ENCODE measurements at regions not wholly inside any gene's neighbourhood (a gene's known extent, or its start where the extent isn't known, plus 50 kb on each side); places are given as distances from the start of the nearest gene placed in this dataset.

- DNase-seq (ENCODE audit: low read depth in 2 of 2) = no peak
Observed at GRCh38 chr15:98418122-98418521, 230.2 kb upstream of the IGF1R start.

DNA sequence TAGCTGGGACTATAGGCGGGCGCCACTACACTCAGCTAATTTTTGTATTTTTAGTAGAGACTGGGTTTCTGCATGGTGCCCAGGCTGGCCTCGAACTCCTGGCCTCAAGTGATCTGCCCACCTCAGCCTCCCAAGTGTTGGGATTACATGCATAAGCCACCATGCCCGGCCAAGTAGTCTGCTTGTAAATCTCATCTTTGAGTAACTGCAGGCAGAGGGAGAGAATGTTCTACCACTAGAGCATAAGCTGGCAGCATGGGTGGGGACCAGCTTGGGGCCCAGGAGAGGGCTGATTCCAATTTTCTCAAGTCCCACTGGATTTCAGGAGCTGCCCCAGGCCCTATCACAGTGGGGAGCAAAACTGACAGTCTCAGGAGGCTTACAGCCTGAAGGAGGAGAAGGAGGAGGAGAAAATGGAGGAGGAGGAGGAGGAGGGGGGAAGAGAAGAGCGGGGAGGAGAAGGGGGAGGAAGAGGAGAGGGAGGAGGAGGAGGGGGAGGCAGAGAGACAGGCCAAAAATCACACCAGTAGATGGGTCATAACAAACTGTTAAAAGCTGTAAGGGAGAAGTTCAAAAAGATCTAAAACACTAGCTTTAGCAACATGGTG is 229.1 kb upstream of the IGF1R start:
- no peak for DNase-seq (ENCODE audit: low read depth in 2 of 2)

- no peak for DNase-seq (ENCODE audit: low read depth in 2 of 2)
Observed at GRCh38 chr15:98420837-98421236, 227.5 kb upstream of the IGF1R start.

DNA sequence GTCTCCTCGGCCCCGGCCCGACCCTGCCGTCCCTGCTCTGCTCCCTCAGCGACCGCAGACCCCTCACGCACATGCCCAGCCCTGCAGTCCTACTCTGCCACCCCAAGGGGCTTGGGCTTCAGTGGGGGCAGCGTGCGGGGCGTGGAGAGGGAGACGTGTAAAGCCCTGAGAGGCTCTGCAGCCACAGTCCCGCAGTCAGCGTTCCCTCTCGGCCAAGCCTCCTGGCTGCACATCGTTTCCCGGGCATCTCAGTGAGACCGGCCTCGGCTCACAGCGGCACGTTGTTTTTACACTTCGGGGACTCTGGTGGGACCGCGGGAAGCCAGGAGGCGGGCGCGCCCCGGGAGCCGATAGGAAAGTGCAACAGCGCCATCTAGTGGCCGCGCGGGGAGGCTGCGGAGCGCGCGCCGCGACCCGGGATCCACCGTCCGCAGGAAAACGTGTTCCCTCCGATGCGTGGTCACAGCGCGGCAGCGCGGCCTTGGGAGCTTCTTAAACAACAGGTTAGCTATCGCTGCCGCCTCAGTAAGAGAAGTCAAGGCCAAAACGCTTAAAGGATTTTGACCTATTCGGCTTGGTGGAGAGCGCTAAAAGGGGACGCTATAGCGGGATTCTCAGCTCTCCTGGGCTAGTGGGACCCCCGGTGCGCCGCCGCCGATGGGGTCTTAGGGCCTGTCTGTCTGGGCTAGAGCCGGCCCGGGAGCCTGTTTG is 226.8 kb upstream of the IGF1R start:
- DNase-seq (ENCODE audit: low read depth in 2 of 2) = peak; percentile 48 to 55

- no peak for DNase-seq (ENCODE audit: low read depth in 2 of 2)
Observed at GRCh38 chr15:98422130-98422478, 226.2 kb upstream of the IGF1R start.

DNA sequence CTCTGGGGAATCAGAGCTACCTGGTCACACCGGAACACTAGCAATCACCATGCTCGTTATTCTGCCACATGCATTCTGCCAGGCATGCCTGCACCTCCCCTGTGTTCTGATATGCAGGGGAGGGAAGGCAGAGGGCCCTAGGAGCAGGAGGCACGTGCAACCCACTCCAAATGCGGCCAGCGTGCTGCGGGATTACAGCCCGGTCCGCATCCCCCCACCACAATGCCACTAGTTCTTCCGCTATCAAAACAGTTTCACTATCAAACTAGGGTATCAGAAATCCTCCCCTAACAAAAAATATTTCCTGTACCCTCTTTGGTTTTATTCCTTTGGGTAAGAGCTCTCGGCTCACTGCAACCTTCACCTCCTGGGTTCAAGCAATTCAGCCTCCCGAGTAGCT is 223.2 kb upstream of the IGF1R start:
- DNase-seq (ENCODE audit: low read depth in 2 of 2) = no peak

DNA sequence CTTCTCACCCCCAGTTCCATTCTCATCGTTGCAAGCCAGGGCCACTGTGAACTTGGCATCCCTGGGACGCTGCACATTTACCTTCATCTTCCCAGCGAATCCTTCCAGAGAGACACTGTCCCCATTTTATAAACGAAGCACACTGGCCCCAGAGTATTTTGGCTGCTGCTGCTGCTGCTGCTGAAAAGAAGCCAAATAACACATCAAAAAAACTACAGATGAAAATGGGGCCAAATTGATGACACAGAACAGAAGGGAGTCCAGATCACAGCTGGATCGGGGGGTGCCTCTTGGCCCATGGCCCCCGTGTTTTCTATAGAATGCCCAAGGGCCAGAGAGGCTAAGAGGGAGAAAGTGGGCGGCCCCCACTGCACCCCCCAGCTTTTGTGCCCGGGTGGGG is 221.0 kb upstream of the IGF1R start:
- DNase-seq (ENCODE audit: low read depth in 2 of 2) = no peak

DNA sequence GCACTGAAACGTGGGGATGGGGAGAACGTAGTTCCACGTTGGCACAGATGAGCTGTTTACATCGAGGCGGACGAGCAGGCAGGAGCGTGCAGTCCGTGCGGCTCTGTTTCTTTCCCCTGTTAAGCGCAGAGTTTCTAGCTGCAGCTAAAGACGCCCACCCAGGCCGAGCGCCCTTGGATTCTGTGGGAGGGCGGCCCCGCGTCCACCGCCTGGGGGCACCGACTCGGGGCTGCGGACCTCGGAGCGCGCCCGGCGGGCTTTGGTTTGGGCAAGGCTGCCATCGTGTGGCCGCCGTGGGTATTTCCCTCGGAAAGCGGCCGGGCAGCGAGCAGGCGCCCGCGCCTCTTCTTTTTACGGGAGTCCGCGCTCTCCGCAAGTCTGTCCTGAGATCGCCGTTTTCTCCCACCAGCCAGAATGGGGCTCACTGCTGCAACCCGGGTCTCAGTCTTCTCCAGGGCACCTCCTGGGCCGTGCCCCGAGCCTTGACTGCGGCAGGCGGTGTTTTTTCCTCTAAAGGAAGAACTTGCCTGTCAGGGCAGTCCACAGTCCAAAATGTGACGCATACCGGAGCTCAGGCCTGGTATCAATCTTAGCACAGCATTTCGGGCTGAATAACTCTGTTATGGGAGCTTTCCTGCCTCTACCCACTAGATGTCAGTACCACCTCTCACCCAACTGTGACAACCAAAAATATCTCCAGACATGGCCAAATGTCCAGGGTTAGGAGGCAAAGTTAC is 219.9 kb upstream of the IGF1R start:
- peak; percentile 49 to 61 for DNase-seq (ENCODE audit: low read depth in 2 of 2)

GRCh38 chr15:98431171-98431570 is 217.2 kb upstream of the IGF1R start:
- no peak for DNase-seq (ENCODE audit: low read depth in 2 of 2)

- no peak for DNase-seq (ENCODE audit: low read depth in 2 of 2)
Observed at GRCh38 chr15:98433346-98433745, 215.0 kb upstream of the IGF1R start.

- DNase-seq (ENCODE audit: low read depth in 2 of 2) = no peak
Observed at GRCh38 chr15:98433856-98434255, 214.5 kb upstream of the IGF1R start.

DNA sequence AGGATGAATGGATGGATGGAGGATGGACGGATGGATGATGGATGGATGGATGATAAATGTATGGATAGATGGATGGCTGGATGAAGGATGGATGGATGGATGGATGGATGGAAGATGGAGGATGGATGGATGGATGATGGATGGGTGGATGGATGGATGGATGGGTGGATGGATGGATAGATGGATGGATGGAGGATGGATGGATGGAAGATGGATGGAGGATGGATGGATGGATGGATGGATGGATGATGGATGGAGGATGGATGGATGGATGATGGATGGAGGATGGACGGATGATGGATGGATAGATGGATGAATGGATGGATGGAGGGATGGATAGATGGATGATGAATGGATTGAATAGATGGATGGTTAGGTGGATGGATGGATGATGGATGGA is 210.6 kb upstream of the IGF1R start:
- DNase-seq (ENCODE audit: low read depth in 2 of 2) = no peak

- DNase-seq (ENCODE audit: low read depth in 2 of 2) = no peak
Observed at GRCh38 chr15:98438326-98438725, 210.0 kb upstream of the IGF1R start.

DNA sequence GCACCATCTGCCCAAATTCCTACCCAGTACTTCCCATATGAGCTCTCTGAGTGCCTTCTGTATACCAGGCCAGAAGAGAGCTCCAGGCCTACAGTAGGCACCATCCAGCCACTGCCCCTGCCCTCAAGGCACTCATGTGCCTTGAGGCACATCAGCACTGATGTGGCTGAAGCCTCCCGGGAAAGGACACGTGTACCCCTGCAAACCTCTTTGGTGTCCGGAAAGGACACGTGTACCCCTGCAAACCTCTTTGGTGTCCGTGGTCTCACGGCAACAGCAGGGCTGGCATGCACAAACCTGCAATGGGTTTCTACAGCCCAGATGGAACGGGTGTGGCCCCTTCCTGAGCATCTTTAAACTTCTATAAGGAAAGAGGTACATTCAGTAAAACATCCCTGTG is 209.4 kb upstream of the IGF1R start:
- DNase-seq (ENCODE audit: low read depth in 2 of 2) = no peak

DNA sequence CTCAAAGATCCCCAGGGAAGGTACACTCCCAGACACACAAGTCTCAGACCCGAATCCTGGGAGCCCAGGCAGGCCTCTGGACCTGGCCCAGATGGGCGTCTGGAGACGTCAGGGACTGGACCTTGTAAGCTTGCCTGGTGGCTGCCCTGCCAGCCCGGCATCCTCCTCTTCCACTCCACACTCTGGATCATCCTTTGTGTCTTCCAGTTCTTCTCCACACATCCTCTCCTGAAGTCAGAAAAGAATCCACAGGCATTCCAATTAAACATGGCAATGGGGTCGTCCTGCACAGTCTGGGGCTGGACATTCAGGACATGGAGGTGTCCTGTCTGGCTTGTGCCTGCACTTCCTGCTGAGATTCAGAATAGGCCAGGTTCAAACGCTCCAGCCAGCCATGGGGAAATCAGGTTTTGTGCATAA is 208.8 kb upstream of the IGF1R start:
- no peak for DNase-seq (ENCODE audit: low read depth in 2 of 2)

GRCh38 chr15:98440917-98441316 is 207.4 kb upstream of the IGF1R start:
- DNase-seq (ENCODE audit: low read depth in 2 of 2) = no peak

- no peak for DNase-seq (ENCODE audit: low read depth in 2 of 2)
Observed at GRCh38 chr15:98441599-98441998, 206.7 kb upstream of the IGF1R start.

- DNase-seq (ENCODE audit: low read depth in 2 of 2) = peak; percentile 14 to 40
Observed at GRCh38 chr15:98442379-98442833, 205.9 kb upstream of the IGF1R start.

DNA sequence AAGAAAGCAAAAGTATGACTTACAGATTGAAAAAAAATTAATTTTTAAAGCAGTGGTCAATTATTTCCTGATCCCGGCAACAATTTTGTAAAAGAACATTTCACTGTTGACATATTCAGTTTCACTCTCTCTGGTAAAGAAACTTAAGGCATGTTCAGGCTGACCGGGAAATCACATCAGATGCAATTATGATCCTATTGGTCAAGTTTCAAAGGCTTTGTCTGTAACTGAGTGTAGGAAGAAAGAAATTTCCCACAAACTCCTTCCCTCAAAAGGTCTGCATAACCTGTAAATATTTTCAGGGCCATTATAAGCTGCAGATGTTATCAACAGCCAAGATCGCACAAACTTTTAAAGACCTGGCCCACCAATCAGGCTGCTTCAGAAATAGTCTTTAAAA is 205.4 kb upstream of the IGF1R start:
- no peak for DNase-seq (ENCODE audit: low read depth in 2 of 2)

DNA sequence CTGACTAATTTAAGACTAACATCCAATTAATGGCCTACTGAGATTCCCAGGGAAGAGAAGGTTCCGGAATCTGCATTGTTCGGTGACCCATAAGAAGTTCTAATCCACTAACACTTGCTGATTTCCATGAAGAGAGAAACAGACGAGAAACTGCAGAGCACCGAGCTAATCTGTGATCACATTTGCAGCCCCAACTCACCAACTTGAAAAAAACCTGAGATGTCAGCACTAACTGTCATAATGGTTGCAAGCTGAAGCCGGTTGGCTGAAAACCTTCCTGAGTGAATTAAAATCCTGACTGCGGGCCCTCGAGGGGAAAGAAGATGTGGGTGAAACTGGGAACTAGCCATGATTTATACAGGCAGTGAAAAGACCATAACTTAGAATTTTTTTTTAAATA is 204.8 kb upstream of the IGF1R start:
- no peak for DNase-seq (ENCODE audit: low read depth in 2 of 2)

DNA sequence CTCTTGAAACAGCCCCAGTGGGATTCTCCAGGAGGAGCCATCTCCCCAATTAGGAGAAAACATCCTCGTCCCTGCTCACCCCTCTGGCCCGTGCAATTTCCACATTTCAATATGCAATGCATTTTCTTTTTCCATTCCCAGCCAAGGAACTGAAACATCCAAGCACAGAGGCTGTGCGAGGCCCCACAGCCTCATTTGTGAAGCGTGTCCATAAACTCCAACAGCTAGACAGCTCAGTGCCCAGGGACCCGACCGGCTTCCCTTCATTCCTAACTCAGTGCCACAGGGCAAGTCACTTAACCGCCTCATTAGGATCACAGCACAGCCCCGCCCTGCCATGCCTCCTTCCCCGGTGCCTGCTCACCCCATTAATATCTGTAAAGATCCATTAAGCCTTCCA is 204.2 kb upstream of the IGF1R start:
- DNase-seq (ENCODE audit: low read depth in 2 of 2) = no peak

GRCh38 chr15:98445315-98445714 is 203.0 kb upstream of the IGF1R start:
- no peak for DNase-seq (ENCODE audit: low read depth in 2 of 2)

DNA sequence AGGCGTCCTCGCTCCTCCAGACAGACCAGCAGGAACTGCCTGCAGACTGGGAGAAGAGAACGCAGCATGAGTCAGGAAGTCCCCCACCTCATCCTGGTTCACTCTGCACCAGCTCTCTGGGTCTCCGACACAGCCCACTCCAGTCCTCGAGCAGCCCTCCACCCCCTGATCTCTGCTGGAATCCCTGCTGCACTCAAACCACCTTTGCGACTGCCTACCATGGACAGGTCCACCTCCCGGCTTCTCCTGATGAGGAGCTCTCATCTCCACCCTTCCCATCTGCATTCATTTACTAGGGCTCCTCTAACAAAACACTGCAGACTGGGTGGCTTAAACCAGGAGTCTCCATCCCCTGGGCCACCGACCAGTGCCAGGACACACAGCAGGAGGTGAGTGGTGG is 202.3 kb upstream of the IGF1R start:
- DNase-seq (ENCODE audit: low read depth in 2 of 2) = no peak

Measured in stimulated activated CD8-positive, alpha-beta memory T cell treated with anti-CD3 and anti-CD28 coated beads, Interleukin-2, amount 100 ng/mL, for 48 hours (primary cell).